ENCODE measurements at regions not wholly inside any gene's neighbourhood (a gene's known extent, or its start where the extent isn't known, plus 50 kb on each side); places are given as distances from the start of the nearest gene placed in this dataset.

DNA sequence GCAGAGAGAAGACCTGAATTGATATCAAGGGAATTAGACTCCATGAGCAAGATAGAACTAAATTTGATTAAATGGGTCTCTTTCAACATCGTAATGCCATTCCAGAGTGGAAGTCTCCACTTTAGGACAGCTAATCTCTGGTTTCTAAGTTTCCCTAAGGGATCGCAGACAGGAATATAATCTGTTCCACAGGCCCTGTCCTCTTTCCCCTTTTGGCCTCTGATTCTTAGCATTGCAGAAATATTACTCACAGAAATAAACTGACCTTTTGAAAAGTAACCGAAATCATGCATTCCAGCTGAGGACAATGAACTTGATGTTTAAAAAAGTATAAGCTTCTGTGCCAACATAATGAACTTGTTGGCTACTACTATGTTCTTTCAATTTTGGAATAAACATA is 227.8 kb downstream of the ETS1 start:
- H3K4me1 Mint-ChIP-seq (ENCODE audit: low read depth, unreplicated experiment) = peaks cover 14% of the 10 kb centered on the region
- no peak for TF ChIP-seq EZH2 (IDR thresholded peaks at IDR 0.05; ENCODE audit: insufficient read depth, low read length)
- TF ChIP-seq, protein P1, sequence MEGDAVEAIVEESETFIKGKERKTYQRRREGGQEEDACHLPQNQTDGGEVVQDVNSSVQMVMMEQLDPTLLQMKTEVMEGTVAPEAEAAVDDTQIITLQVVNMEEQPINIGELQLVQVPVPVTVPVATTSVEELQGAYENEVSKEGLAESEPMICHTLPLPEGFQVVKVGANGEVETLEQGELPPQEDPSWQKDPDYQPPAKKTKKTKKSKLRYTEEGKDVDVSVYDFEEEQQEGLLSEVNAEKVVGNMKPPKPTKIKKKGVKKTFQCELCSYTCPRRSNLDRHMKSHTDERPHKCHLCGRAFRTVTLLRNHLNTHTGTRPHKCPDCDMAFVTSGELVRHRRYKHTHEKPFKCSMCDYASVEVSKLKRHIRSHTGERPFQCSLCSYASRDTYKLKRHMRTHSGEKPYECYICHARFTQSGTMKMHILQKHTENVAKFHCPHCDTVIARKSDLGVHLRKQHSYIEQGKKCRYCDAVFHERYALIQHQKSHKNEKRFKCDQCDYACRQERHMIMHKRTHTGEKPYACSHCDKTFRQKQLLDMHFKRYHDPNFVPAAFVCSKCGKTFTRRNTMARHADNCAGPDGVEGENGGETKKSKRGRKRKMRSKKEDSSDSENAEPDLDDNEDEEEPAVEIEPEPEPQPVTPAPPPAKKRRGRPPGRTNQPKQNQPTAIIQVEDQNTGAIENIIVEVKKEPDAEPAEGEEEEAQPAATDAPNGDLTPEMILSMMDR (IDR thresholded peaks at IDR 0.05; ENCODE audit: insufficient read depth, low read depth, low read length) = no peak
- peak overlapping the region; percentile 15 for H3K4me2 ChIP-seq (ENCODE audit: low read length)
- no peak overlapping the region for H2AFZ ChIP-seq (ENCODE audit: low read depth, low read length)
- no peaks in the 10 kb centered on the region for H4K20me1 ChIP-seq (ENCODE audit: insufficient read depth, low read length)
- H3K27ac ChIP-seq (ENCODE audit: low read depth, low read length) = no peak overlapping the region
- no peak overlapping the region for H3K27ac Mint-ChIP-seq (ENCODE audit: unreplicated experiment)
- peak; percentile 41 for DNase-seq (ENCODE audit: low read depth)
- no peak overlapping the region for H3K4me3 ChIP-seq (ENCODE audit: insufficient read depth, low read depth, low read length)
- no peaks in the 10 kb centered on the region for H3K9me3 Mint-ChIP-seq (ENCODE audit: unreplicated experiment)
- H3K4me3 Mint-ChIP-seq (ENCODE audit: unreplicated experiment) = no peak overlapping the region
- H3K9me3 ChIP-seq (ENCODE audit: insufficient read depth, low read depth, low read length) = no peaks in the 10 kb centered on the region
- peaks cover 6% of the 10 kb centered on the region for H3K4me1 ChIP-seq (ENCODE audit: insufficient read depth, low read length)
- H3K79me2 ChIP-seq (ENCODE audit: insufficient read depth, low read length) = no peaks in the 10 kb centered on the region
- no peaks in the 10 kb centered on the region for H3K36me3 ChIP-seq (ENCODE audit: insufficient read depth, low read length)
- no peak overlapping the region for H3K9ac ChIP-seq (ENCODE audit: low read length)
- FAIRE-seq = no peak
- no peaks in the 10 kb centered on the region for H3K36me3 Mint-ChIP-seq (ENCODE audit: low read depth, unreplicated experiment)
- H3K27me3 Mint-ChIP-seq (ENCODE audit: low read depth, unreplicated experiment) = peaks cover 10% of the 10 kb centered on the region
- no peaks in the 10 kb centered on the region for H3K27me3 ChIP-seq (ENCODE audit: insufficient read depth, low read length)

DNA sequence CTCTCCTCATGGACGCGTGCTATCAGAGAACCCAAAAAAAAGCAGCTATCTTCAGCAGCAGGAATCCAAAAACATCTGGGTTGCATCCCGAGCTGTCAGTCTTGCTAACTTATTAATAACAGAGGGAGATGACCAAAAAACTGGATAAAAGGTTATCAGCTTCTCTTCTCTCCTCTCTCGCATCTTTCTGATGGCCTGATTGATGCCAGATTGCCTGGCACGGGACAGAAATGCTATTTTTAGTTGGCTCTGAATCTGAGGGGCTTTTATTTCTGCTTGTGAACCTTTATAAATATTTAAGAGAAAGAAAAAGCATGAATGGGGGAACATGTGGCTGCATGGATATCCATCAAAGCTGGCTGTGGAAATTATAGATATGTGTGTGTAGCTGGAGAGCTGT is 230.3 kb downstream of the ETS1 start:
- no peak for TF ChIP-seq EZH2 (IDR thresholded peaks at IDR 0.05; ENCODE audit: insufficient read depth, low read length)
- TF ChIP-seq, protein P1 (IDR thresholded peaks at IDR 0.05; ENCODE audit: insufficient read depth, low read depth, low read length) = no peak
- Histone ChIP-seq H2AFZ (ENCODE audit: low read depth, low read length) (no peak overlapping the region), H3K9me3 (ENCODE audit: insufficient read depth, low read depth, low read length) (no peaks in the 10 kb centered on the region), H3K27me3 (ENCODE audit: insufficient read depth, low read length) (no peaks in the 10 kb centered on the region), H3K4me1 (ENCODE audit: insufficient read depth, low read length) (peaks cover 6% of the 10 kb centered on the region), H3K9ac (ENCODE audit: low read length) (no peak overlapping the region), H3K36me3 (ENCODE audit: insufficient read depth, low read length) (no peaks in the 10 kb centered on the region), H4K20me1 (ENCODE audit: insufficient read depth, low read length) (no peaks in the 10 kb centered on the region), H3K4me3 (ENCODE audit: insufficient read depth, low read depth, low read length) (no peak overlapping the region), H3K4me2 (ENCODE audit: low read length) (no peak overlapping the region), H3K27ac (ENCODE audit: low read depth, low read length) (no peak overlapping the region), H3K79me2 (ENCODE audit: insufficient read depth, low read length) (no peaks in the 10 kb centered on the region)
- no peaks in the 10 kb centered on the region for H3K36me3 Mint-ChIP-seq (ENCODE audit: low read depth, unreplicated experiment)
- peaks cover 7% of the 10 kb centered on the region for H3K27me3 Mint-ChIP-seq (ENCODE audit: low read depth, unreplicated experiment)
- no peak overlapping the region for H3K4me3 Mint-ChIP-seq (ENCODE audit: unreplicated experiment)
- DNase-seq (ENCODE audit: low read depth) = no peak
- no peaks in the 10 kb centered on the region for H3K9me3 Mint-ChIP-seq (ENCODE audit: unreplicated experiment)
- H3K4me1 Mint-ChIP-seq (ENCODE audit: low read depth, unreplicated experiment) = peaks cover 21% of the 10 kb centered on the region
- no peak for FAIRE-seq
- no peak overlapping the region for H3K27ac Mint-ChIP-seq (ENCODE audit: unreplicated experiment)

DNA sequence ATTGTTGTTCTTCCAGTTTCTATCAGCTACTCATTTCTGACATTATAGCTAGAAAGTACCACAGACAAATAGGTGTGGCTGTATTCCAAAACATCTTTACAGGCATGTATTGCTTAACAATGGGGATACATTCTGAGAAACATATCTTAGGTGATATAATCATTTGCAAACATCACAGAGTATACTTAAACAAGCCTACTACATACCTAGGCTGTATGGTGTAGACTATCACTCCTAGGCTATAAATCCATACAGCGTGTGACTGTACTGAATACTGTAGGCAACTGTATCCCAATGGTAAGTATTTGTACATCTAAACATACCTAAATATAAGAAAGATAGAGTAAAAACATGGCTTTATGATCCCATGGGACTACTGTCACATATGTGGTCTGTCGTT is 231.8 kb downstream of the ETS1 start:
- TF ChIP-seq EZH2 (IDR thresholded peaks at IDR 0.05; ENCODE audit: insufficient read depth, low read length) = no peak
- TF ChIP-seq, protein P1 (IDR thresholded peaks at IDR 0.05; ENCODE audit: insufficient read depth, low read depth, low read length) = no peak
- Mint-ChIP-seq H3K9me3 (ENCODE audit: unreplicated experiment) (no peaks in the 10 kb centered on the region), H3K27ac (ENCODE audit: unreplicated experiment) (no peak overlapping the region), H3K27me3 (ENCODE audit: low read depth, unreplicated experiment) (peaks cover 7% of the 10 kb centered on the region), H3K4me1 (ENCODE audit: low read depth, unreplicated experiment) (peaks cover 18% of the 10 kb centered on the region), H3K36me3 (ENCODE audit: low read depth, unreplicated experiment) (no peaks in the 10 kb centered on the region), H3K4me3 (ENCODE audit: unreplicated experiment) (no peak overlapping the region)
- Histone ChIP-seq H2AFZ (ENCODE audit: low read depth, low read length) (no peak overlapping the region), H3K4me1 (ENCODE audit: insufficient read depth, low read length) (no peaks in the 10 kb centered on the region), H3K4me2 (ENCODE audit: low read length) (no peak overlapping the region), H3K27me3 (ENCODE audit: insufficient read depth, low read length) (no peaks in the 10 kb centered on the region), H4K20me1 (ENCODE audit: insufficient read depth, low read length) (no peaks in the 10 kb centered on the region), H3K4me3 (ENCODE audit: insufficient read depth, low read depth, low read length) (no peak overlapping the region), H3K9me3 (ENCODE audit: insufficient read depth, low read depth, low read length) (no peaks in the 10 kb centered on the region), H3K36me3 (ENCODE audit: insufficient read depth, low read length) (no peaks in the 10 kb centered on the region), H3K9ac (ENCODE audit: low read length) (no peak overlapping the region), H3K79me2 (ENCODE audit: insufficient read depth, low read length) (no peaks in the 10 kb centered on the region), H3K27ac (ENCODE audit: low read depth, low read length) (no peak overlapping the region)
- no peak for DNase-seq (ENCODE audit: low read depth)
- FAIRE-seq = no peak

Measured in astrocyte (in vitro differentiated cells and primary cell).